ENCODE measurements at regions not wholly inside any gene's neighbourhood (a gene's known extent, or its start where the extent isn't known, plus 50 kb on each side); places are given as distances from the start of the nearest gene placed in this dataset.

DNA sequence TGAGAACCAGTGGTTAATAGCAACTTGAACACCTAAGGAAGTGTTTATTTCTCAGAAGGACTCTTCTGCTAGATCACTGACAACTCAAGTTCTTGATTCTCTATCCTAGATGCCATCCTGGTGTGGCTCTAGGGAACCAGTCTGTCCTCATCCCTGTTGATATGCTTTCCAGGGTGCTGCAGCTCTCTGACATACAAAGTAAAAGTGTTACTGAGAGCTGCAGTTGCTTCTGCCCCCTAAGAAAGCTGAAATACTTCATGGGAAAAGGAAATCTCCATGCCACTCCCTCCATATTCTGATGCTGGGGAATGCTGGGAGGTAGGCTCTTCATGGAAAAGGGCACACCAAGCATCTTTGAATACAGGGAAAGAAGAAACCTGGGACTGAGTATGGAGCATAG lies 168.1 kb downstream of the KLF6 start:
- ChIA-PET POLR2A (ENCODE audit: unreplicated experiment) (no interaction called here), CTCF (no interaction called here)
- peaks cover 2% of the 10 kb centered on the region; the same call in 1 of the 2 replicates for H3K9me3 ChIP-seq (ENCODE audit: control insufficient read depth, insufficient read depth, low read length)
- H2BK120ac ChIP-seq (ENCODE audit: low read depth, low read length), result no peak overlapping the region
- H3K14ac ChIP-seq (replicated peaks; ENCODE audit: low read depth, low read length), result no peak overlapping the region; the same call in 1 of the 2 replicates
- dilution Hi-C loops (cut with HindIII; ENCODE audit: low sequenced_read_pairs, unreplicated experiment), result no loop called here
- no peak overlapping the region for H3K18ac ChIP-seq (ENCODE audit: low read depth, low read length)
- no peak overlapping the region for H2BK15ac ChIP-seq (ENCODE audit: low read depth, low read length)
- H2BK5ac ChIP-seq (ENCODE audit: low read depth, low read length, poor library complexity, severe bottlenecking), result no peak overlapping the region
- DNase-seq, result no peak
- BruUV-seq (replicated peaks), result no TSS peak
- no peak overlapping the region for H3K4me3 ChIP-seq (ENCODE audit: insufficient read depth, low read depth, low read length)
- no peak overlapping the region for H3K9ac ChIP-seq (ENCODE audit: low read depth, low read length)
- no peak overlapping the region for H3K4me2 ChIP-seq (ENCODE audit: low read depth, low read length)
- no peaks in the 10 kb centered on the region for H4K20me1 ChIP-seq (ENCODE audit: insufficient read depth, low read length)
- H3K27ac ChIP-seq (ENCODE audit: insufficient read depth, low read length), result no peak overlapping the region
- H3K4me1 ChIP-seq (ENCODE audit: control insufficient read depth, insufficient read depth, low read length), result no peaks in the 10 kb centered on the region
- no peak overlapping the region for H4K5ac ChIP-seq (ENCODE audit: low read depth, low read length)
- no peak overlapping the region for H3K56ac ChIP-seq (ENCODE audit: extremely low read depth, insufficient read depth, low read length)
- H4K91ac ChIP-seq (ENCODE audit: insufficient read depth, low read depth, low read length), result no peak overlapping the region
- no peaks in the 10 kb centered on the region for H3K9me1 ChIP-seq (ENCODE audit: insufficient read depth, low read length)
- H2AK9ac ChIP-seq (replicated peaks; ENCODE audit: low read depth, low read length, poor library complexity), result no peak overlapping the region
- no peaks in the 10 kb centered on the region for H3K27me3 ChIP-seq (ENCODE audit: control insufficient read depth, insufficient read depth, low read length)
- intact Hi-C loops (cut with micrococcal nuclease), result no loop called here
- no peak overlapping the region for H2AK5ac ChIP-seq (ENCODE audit: low read depth, low read length)
- H3K4ac ChIP-seq (ENCODE audit: low read depth, low read length), result no peak overlapping the region
- H2BK20ac ChIP-seq (ENCODE audit: low read depth, low read length), result no peak overlapping the region
- in situ Hi-C loops (cut with MboI; ENCODE audit: low sequenced_read_pairs), result no loop called here
- no peak for TF ChIP-seq RFX5 (IDR thresholded peaks at IDR 0.05; ENCODE audit: low read depth, low read length)
- no peak for TF ChIP-seq CHD1 (IDR thresholded peaks at IDR 0.05; ENCODE audit: low read depth, low read length)
- TF ChIP-seq POLR2A (IDR thresholded peaks at IDR 0.05; ENCODE audit: low read depth, low read length), result no peak
- no peaks in the 10 kb centered on the region for H3K36me3 ChIP-seq (ENCODE audit: control insufficient read depth, insufficient read depth, low read length)
- no peak overlapping the region for H4K8ac ChIP-seq (ENCODE audit: low read depth in 2 of 2, low read length in 2 of 2)
- H3K79me1 ChIP-seq (ENCODE audit: low read depth in 1 of 2, low read length in 2 of 2), result no peaks in the 10 kb centered on the region; a peak in 1 of 4 replicates
- no peak overlapping the region for H2AFZ ChIP-seq (replicated peaks; ENCODE audit: low read length, poor library complexity)
- no peak for ATAC-seq (ENCODE audit: low read depth)
- no peak overlapping the region for H3K23ac ChIP-seq (ENCODE audit: low read depth, low read length)
